ENCODE measurements at regions not wholly inside any gene's neighbourhood (a gene's known extent, or its start where the extent isn't known, plus 50 kb on each side); places are given as distances from the start of the nearest gene placed in this dataset.

DNA sequence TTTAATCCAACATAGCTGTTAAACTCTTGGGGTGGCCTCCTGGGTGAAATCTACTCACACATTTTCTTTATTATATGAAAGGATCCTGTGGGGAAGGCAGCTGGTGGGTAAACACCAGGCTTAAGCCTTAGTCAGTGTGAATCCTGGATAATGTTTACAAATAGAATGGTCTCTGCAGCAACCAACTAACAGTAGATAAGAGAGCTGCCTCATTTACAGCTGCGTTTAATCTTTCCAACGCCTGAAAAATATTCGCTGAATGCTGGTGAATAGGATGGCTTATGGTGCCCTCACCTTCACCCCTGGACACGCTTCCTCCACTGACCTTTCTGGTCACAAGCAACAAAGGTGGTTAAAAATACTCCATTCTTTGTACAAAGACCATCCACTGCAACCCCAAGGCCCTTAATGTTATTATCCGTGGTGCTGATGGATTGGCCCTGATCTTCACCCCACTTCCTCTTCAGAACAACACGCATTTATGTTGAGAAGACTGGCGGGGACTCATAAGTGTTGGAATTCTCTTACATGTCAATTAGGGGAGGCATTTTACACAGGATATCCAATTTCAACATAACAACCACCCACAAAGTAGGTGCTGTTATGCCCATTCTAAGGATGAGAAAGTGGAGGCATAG lies 120.0 kb upstream of the FRMD4B start:
- Mint-ChIP-seq H3K9me3 (peaks cover 0 to 2% (median 0%) of the 10 kb centered on the region in 3 donors), H3K4me3 (no peak overlapping the region), H3K4me1 (no peaks in the 10 kb centered on the region), H3K36me3 (no peaks in the 10 kb centered on the region), H3K27ac (no peak overlapping the region), H3K27me3 (no peaks in the 10 kb centered on the region)

DNA sequence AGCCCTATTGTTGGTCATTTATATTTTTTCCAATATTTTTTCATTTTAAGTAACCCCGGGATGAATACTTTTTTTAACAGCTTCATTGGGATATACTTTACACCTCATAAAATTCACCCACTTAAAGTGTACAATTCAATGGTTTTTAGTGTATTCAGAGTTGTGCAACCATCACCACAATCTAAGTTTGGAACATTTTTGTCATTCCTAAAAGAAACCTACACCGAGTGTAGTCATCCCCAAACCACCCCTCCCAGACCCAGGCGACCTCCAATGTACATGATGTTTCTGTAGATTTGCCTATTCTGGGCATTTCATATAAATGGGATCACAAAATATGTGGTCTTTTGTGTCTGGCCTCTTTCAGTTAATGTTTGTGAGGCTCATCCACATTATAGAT lies 118.3 kb upstream of the FRMD4B start:
- no peak overlapping the region for H3K27ac Mint-ChIP-seq
- no peaks in the 10 kb centered on the region for H3K36me3 Mint-ChIP-seq
- H3K4me1 Mint-ChIP-seq = no peaks in the 10 kb centered on the region
- H3K27me3 Mint-ChIP-seq = no peaks in the 10 kb centered on the region
- H3K9me3 Mint-ChIP-seq = peaks cover 0 to 2% (median 0%) of the 10 kb centered on the region in 3 donors
- H3K4me3 Mint-ChIP-seq = no peak overlapping the region

DNA sequence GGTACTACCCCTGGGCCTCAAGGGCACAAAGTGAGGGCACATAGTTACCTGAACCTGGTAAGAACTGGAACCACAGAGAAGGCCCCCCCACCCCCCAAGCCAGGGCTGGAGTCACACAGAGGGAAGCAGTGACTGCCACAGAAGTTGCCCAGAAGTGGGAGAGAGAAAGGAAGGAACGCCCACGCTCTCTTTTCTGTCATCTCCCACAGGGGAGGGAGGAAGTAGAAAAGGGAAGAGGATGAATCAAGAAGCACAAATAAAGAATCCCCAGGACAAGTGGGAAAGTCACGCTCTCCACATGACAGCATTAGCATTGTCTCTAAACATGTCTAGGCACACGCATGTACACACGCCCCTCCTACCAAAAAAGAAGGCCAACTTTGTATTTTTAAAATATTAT lies 114.7 kb upstream of the FRMD4B start:
- H3K4me3 Mint-ChIP-seq = no peak overlapping the region
- no peak overlapping the region for H3K27ac Mint-ChIP-seq
- no peaks in the 10 kb centered on the region for H3K4me1 Mint-ChIP-seq
- H3K27me3 Mint-ChIP-seq = no peaks in the 10 kb centered on the region
- no peaks in the 10 kb centered on the region for H3K36me3 Mint-ChIP-seq
- H3K9me3 Mint-ChIP-seq = peaks cover 0 to 4% (median 0%) of the 10 kb centered on the region in 3 donors

DNA sequence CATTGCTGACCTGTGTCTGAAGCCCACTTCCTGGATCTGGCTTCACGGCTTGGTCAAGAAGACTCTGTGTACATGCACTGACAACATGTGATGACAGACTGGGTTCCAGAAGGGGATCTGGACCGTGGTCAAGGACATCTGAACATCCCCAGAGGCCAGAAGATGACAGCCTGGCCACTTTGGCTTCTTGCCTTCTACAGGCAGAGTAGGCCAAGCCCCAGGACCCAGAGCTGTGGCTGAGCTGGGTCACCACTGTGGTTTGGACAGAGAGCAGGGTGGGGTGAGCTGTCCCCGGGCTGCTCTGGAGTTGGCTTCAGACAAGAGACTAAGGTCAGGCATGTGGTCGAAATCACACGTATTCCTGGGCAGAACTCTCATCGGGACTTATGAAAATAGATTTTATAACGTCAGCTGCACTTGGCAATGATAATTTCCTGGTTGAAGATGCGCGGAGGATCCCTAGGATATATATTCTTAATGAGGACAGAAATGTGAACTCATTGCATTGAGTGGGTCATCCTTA lies 114.1 kb upstream of the FRMD4B start:
- no peak overlapping the region for H3K4me3 Mint-ChIP-seq
- no peaks in the 10 kb centered on the region for H3K4me1 Mint-ChIP-seq
- H3K36me3 Mint-ChIP-seq = no peaks in the 10 kb centered on the region
- H3K27me3 Mint-ChIP-seq = no peaks in the 10 kb centered on the region
- no peak overlapping the region for H3K27ac Mint-ChIP-seq
- H3K9me3 Mint-ChIP-seq = peaks cover 0 to 4% (median 0%) of the 10 kb centered on the region in 3 donors

DNA sequence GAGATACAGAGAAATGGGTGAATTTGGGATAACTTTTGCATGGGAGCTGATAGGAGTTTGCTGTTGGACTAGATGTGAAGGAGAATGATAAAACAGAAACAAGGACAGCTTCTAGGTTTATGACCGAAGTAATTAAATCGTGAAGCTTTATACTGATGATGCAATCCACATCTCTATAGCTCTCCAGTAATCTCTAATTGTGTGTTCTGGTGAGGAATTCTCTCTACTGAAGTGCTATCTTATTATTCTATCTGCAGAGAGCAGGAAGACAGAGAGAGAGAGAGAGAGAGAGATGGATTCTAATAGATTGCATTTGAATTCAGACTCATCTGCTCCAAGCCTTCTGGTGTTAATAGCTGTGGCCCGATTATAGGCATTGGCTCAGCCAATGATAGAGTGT lies 113.5 kb upstream of the FRMD4B start:
- Mint-ChIP-seq H3K27ac (no peak overlapping the region), H3K4me3 (no peak overlapping the region), H3K27me3 (no peaks in the 10 kb centered on the region), H3K9me3 (peaks cover 0 to 4% (median 0%) of the 10 kb centered on the region in 3 donors), H3K36me3 (no peaks in the 10 kb centered on the region), H3K4me1 (no peaks in the 10 kb centered on the region)

DNA sequence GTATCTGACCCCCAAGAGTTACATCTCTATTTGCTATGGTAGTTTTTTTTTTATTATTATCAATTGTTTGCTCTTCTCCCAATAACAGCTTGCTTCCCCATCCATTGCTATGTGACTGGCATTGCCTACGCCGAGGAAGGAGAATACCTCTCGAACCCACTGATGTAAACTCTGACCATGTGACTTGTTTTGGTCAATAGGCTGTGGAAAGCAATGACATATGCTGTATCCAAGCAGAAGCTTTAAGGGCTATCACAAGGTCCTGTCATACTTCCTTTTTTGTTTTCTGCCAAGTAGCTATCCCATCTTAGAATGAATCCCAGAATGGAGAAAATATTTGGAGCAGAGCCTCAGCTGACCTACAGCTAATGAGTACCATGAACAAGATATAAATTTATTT lies 111.0 kb upstream of the FRMD4B start:
- Mint-ChIP-seq H3K4me1 (no peaks in the 10 kb centered on the region), H3K27me3 (no peaks in the 10 kb centered on the region), H3K4me3 (no peak overlapping the region), H3K36me3 (no peaks in the 10 kb centered on the region), H3K27ac (no peak overlapping the region), H3K9me3 (peaks cover 0 to 3% (median 0%) of the 10 kb centered on the region in 3 donors)

DNA sequence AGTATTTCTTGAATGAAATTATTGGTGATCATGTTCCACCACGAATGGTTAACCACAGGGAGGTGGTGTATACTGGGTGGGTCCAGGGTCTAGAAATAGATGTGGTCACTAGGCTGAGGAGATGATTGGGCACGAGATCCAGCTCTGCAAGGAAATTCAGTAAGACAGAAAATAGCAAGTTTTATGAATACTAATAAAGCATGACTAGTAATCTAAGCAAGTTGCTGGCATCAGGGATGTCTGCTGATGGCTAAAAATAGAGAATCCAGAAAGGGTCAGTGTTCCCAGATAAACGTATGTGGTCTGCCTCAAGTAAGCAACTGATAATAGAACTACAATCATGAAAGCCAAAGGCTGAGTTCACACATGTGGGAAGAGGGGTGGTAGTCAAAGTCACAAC lies 108.3 kb upstream of the FRMD4B start:
- no peaks in the 10 kb centered on the region for H3K36me3 Mint-ChIP-seq
- peaks cover 0 to 3% (median 0%) of the 10 kb centered on the region in 3 donors for H3K9me3 Mint-ChIP-seq
- H3K4me1 Mint-ChIP-seq = no peaks in the 10 kb centered on the region
- H3K27ac Mint-ChIP-seq = no peak overlapping the region
- H3K27me3 Mint-ChIP-seq = no peaks in the 10 kb centered on the region
- H3K4me3 Mint-ChIP-seq = no peak overlapping the region

DNA sequence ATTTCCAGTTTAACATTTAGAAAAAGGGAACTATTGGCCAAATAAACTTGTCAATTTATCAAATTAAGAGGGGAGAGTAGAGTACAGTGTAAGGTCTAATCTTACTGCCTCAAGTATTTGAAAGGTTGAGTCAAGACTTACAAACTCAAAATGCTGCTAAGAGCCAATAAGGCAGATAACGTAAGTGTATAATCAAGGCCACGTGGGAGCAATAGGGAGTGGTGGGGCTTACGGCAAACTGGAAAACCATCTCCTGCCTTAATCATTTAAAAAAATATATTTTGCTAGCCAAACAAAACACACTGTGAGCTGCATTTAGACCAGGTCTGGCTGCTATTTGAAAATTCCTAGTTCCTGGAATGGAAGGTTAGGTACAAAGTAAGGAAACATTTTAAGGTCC lies 107.3 kb upstream of the FRMD4B start:
- Mint-ChIP-seq H3K4me3 (no peak overlapping the region), H3K4me1 (no peaks in the 10 kb centered on the region), H3K27ac (no peak overlapping the region), H3K36me3 (no peaks in the 10 kb centered on the region), H3K9me3 (peaks cover 0 to 3% (median 0%) of the 10 kb centered on the region in 3 donors), H3K27me3 (no peaks in the 10 kb centered on the region)

DNA sequence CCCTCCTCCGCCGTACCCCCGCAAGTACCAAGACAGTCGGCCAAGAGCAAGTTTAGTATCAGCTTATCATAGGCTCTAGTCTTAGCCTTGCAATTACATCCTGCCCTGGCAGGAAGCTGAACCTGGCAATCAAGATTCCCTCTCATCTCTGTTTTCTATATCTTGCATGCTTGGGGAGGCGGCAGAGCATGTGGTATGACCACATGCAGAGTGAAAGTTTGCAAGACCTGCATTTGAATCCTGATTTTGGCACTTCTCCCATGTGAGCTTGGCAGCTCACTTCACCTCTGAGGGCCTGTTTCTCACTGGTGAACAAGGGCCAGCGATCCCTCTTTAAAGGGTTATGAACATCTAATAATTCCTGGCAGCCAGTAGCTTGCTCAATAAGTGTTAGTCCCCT lies 106.1 kb upstream of the FRMD4B start:
- H3K9me3 Mint-ChIP-seq = peaks cover 0 to 2% (median 0%) of the 10 kb centered on the region in 3 donors
- H3K36me3 Mint-ChIP-seq = no peaks in the 10 kb centered on the region
- H3K4me3 Mint-ChIP-seq = no peak overlapping the region
- no peaks in the 10 kb centered on the region for H3K4me1 Mint-ChIP-seq
- peaks cover 1% of the 10 kb centered on the region for H3K27me3 Mint-ChIP-seq
- no peak overlapping the region for H3K27ac Mint-ChIP-seq

DNA sequence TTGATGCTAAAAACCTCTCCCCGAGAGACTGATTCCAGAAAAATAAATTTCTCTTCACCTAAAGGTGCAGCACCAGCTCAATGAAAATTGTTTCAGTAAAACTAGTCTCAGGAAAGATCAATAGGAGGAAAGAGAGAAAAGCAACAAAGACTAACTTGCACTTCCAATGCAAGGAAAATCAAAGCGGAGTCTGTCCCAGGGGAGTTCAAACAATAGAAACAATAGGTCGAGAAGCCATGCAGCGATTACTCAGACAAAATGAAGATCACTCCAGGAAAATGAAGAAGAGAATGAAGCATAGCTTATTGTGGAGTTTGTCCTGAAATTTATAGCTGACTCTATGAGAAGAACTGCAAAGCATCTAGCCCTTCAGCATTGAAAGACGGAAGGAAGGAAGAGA lies 105.1 kb upstream of the FRMD4B start:
- Mint-ChIP-seq H3K4me3 (no peak overlapping the region), H3K27me3 (peaks cover 4% of the 10 kb centered on the region), H3K36me3 (no peaks in the 10 kb centered on the region), H3K9me3 (peaks cover 0 to 4% (median 0%) of the 10 kb centered on the region in 3 donors), H3K4me1 (no peaks in the 10 kb centered on the region), H3K27ac (no peak overlapping the region)

DNA sequence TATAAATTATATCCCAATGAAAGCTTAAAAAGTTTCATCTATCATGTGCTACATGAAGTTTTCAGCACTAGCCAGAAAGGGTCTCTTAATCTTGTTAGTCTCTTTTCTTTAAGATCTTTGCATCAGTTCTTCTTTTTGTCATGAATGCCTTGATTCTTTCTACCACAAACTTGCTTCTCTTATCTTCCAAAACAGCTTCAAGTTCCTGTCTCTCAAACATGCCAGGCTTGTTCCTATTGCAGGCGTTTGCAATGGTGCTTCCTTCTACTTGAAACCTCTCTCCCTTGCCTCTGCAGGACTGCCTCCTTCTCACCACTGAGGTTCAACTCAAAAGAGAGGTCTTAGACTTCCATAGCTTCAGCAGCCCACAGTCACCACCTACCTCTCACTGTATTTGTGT lies 104.3 kb upstream of the FRMD4B start:
- Mint-ChIP-seq H3K4me3 (no peak overlapping the region), H3K27ac (no peak overlapping the region), H3K27me3 (peaks cover 4% of the 10 kb centered on the region), H3K36me3 (no peaks in the 10 kb centered on the region), H3K9me3 (peaks cover 0 to 5% (median 0%) of the 10 kb centered on the region in 3 donors), H3K4me1 (no peaks in the 10 kb centered on the region)

DNA sequence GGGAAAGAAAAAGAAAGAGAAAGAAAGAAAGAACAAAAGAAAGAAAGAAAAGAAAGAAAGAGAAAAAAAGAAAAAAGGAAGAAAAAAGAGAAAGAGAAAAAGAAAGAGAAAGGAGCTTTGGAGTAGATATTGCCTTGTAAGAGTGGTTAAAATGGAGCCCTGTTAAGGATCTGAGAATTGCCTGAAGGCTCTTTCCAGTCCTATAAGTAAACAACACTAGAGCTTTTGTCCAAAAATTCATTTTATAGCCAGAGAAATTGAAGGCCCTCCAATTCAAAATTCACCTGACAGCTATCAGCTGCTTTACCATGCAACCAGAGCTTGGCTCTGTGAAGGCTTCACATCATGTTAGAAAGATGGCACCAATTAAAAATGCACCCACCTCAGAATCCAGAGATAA lies 102.1 kb upstream of the FRMD4B start:
- H3K27ac Mint-ChIP-seq = no peak overlapping the region

DNA sequence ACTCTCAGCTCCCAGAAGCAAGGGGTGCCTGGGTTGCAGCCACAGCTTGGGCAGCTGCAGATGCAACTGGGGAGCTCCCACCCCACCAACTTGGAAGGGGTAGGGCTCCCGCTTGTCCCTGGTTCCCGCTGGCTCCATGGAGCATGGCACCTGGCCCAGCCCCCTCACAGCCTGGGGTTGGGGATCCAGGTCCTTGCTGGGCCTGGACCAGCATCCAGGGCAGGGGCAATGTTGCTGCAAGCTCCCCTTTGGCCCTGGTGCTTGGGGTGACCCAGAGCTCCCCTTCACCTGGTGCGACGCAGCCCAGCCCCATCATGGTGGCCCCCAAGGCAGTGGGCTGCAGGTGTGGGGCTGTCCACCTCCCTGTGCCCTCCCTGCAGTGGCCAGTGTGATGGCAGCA lies 99.6 kb upstream of the FRMD4B start:
- H3K36me3 Mint-ChIP-seq = no peaks in the 10 kb centered on the region
- H3K4me1 Mint-ChIP-seq = no peaks in the 10 kb centered on the region
- no peak overlapping the region for H3K27ac Mint-ChIP-seq
- peaks cover 8% of the 10 kb centered on the region for H3K27me3 Mint-ChIP-seq
- no peak overlapping the region for H3K4me3 Mint-ChIP-seq
- H3K9me3 Mint-ChIP-seq = peaks cover 0 to 7% (median 0%) of the 10 kb centered on the region in 3 donors

More for the DNA sequence above, 102.1 kb upstream of the FRMD4B start:
- Mint-ChIP-seq H3K4me3 (no peak overlapping the region), H3K4me1 (no peaks in the 10 kb centered on the region), H3K36me3 (no peaks in the 10 kb centered on the region), H3K27me3 (peaks cover 7% of the 10 kb centered on the region), H3K9me3 (peaks cover 0 to 4% (median 0%) of the 10 kb centered on the region in 3 donors)

DNA sequence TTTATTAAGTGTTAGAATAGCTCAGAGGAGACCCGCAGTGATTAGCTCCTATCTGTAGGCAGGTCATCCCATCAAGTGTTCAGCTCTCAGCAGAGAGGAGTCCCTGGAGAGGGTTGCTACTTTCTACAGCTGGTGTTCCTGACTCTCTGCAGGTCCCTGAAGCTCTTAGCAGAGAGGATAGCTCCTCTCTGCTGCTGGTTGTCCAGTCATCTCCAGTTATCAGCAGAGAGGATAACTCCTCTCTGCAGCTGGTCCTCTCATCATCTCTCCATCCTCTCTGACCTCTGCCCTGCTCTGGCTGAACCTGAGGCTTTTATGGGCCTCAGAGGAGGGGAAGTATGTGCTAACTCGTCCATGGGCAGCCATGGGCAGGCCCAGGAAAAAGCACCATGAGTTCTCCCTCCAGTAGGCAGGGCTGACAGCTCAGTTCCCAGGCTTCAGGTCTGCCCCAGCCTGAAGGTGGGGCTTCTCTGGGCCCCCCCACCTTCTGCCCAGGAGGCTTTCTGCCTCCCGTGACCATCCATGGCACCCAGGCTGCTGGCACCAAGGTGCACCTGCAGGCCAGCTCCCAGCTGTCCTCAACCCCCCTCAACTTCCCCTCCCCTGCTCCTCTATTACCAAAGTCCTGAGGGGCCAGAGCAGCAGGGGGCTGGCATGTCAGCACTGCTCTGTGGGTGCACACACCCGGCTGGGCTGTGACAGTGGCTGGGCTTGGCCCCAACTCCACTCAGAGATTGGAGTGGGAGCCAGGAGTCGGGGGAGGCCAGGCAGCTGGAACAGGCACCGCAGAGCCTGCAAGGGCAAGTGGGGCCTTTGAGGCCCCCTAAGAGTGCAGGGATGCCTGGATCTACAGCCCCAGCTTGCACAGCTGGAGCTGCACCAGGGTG lies 98.9 kb upstream of the FRMD4B start:
- peaks cover 0 to 7% (median 0%) of the 10 kb centered on the region in 3 donors for H3K9me3 Mint-ChIP-seq
- H3K36me3 Mint-ChIP-seq = no peaks in the 10 kb centered on the region
- H3K27ac Mint-ChIP-seq = no peak overlapping the region
- peaks cover 8% of the 10 kb centered on the region for H3K27me3 Mint-ChIP-seq
- no peak overlapping the region for H3K4me3 Mint-ChIP-seq
- H3K4me1 Mint-ChIP-seq = no peaks in the 10 kb centered on the region

DNA sequence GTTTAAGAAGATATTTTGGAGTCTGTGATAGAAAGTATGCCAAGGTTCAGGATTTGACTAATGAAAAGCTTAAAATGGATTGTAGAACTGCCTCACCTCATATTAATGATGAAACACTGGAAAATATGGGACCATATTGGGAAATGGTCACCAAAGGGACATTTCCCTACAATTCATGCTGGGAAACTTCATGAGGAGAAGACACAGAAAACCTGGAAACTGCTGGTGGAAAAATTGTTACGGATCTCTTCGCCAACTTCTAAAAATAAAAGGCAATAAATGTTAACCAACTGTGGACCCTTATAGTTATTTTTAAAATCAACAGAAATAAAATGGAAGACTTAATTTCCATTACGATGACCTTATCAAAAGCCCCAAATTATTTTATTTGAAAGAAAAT lies 97.6 kb upstream of the FRMD4B start:
- Mint-ChIP-seq H3K36me3 (no peaks in the 10 kb centered on the region), H3K4me1 (no peaks in the 10 kb centered on the region), H3K9me3 (peaks cover 0 to 7% (median 0%) of the 10 kb centered on the region in 3 donors), H3K27ac (no peak overlapping the region), H3K4me3 (no peak overlapping the region), H3K27me3 (peaks cover 8% of the 10 kb centered on the region)
